AG09309 (cell line): ENCODE measurements at regions not wholly inside any gene's neighbourhood (a gene's known extent, or its start where the extent isn't known, plus 50 kb on each side); places are given as distances from the start of the nearest gene placed in this dataset.
A peak's percentile ranks its signal among the peaks of the same experiment; 100 is the strongest.

Experiments used
- DNase-seq: peaks from one replicate; pipeline ENCODE4 v3.0.0-alpha.2; 2010; ENCODE audit warnings: low read depth
- H3K4me3 ChIP-seq: 2 replicates; pipeline ENCODE4 v1.5.1; 2011; ENCODE audit warnings: mild to moderate bottlenecking, low read depth, low read length, moderate library complexity; ENCODE audit not compliant: control insufficient read depth
- CTCF ChIP-seq: IDR thresholded peaks from 2 replicates; pipeline ENCODE4 v1.5.1; 2011; ENCODE audit warnings: mild to moderate bottlenecking, low read depth, low read length, inconsistent platforms; ENCODE audit not compliant: insufficient read depth, control insufficient read depth; ENCODE audit errors: missing control alignments

DNA sequence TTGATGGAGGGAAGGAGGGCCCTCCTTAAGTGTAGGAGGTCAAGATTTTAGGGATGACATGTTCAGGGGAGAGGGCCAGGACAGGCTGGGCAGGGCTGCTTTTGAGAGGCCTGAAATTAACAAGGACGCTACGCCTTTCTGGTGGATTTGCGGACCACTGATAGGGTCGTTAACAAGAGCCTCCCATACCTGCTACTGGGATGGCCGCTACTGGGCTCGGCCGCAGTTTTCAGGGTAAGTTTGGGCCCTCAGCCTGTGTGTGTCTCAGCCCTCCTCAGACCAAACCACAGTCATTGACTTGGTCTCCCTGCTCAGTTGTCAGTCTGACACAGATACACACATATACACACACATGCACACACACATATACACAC is 180.9 kb downstream of the SMAD2 start:
- DNase-seq: no peak
- H3K4me3 ChIP-seq: no peak overlapping the region
- TF ChIP-seq CTCF: no peak

DNA sequence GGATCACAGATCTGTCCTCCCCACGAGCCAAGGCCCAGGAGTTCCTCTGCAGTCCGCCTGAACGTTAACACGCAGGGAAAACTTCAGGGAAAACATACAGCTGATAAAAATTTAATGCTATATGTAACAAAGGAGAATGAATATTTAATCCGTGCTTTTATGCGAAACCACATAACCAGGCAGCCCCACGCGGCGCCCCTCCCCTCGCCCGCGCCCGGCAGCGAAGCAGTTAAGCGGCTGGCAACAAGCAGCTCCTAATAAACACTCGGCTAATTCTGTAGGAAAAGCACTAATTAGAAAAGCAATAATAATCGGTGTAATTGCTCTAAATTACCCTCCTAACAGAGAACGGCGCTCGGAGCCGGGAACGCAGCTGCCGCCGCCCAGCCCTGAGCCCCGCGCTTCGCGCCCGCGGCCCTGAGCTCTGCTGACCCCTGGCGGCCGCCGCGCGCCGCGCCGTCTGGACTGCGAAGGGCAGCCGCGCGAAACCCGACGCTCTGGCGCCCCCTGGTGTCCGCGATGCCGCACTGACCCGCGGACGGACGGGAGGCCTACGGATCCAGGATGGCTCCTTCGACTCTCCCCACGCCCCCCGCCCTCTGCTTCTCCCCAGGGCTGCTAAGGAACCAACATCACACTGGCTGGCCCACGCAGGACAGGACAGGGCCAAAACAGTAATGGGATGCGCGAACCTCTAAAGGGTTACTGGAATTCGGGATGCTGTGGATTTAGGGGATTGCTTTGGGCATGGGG is 181.4 kb downstream of the SMAD2 start:
- H3K4me3 ChIP-seq: peak overlapping the region; percentile 30
- peak; percentile 5 for DNase-seq
- peak; percentile 76 for TF ChIP-seq CTCF

- no peak for DNase-seq
- H3K4me3 ChIP-seq: no peak overlapping the region
- no peak for TF ChIP-seq CTCF
Measured at GRCh38 chr18:47748093-47748796, 182.2 kb downstream of the SMAD2 start.

- no peak for TF ChIP-seq CTCF
- no peak for DNase-seq
- no peak overlapping the region for H3K4me3 ChIP-seq
Measured at GRCh38 chr18:47747260-47747795, 183.1 kb downstream of the SMAD2 start.

- TF ChIP-seq CTCF: no peak
- no peak for DNase-seq
- H3K4me3 ChIP-seq: no peak overlapping the region
Measured at GRCh38 chr18:47746615-47747014, 183.8 kb downstream of the SMAD2 start.

- DNase-seq: no peak
- no peak overlapping the region for H3K4me3 ChIP-seq
- no peak for TF ChIP-seq CTCF
Measured at GRCh38 chr18:47745227-47745626, 185.2 kb downstream of the SMAD2 start.
